Upper lobe of right lung (tissue), 1 donor: ENCODE measurements at regions not wholly inside any gene's neighbourhood (a gene's known extent, or its start where the extent isn't known, plus 50 kb on each side); places are given as distances from the start of the nearest gene placed in this dataset.

Experiments used
- ATAC-seq: fragments of 200-7000 bp; cut with Tn5 transposase; one replicate; pipeline ENCODE4 v1.9.1; 2020; ENCODE audit warnings: mild to moderate bottlenecking, moderate library complexity
- DNase-seq: peaks from one replicate; pipeline ENCODE4 v3.0.0-alpha.2; 2020
- H3K27ac ChIP-seq: fragments of 200-600 bp; one replicate; pipeline ENCODE4 v1.8.0; 2022
- H3K27me3 ChIP-seq: fragments of 200-600 bp; one replicate; pipeline ENCODE4 v1.8.0; 2022; ENCODE audit warnings: mild to moderate bottlenecking
- H3K36me3 ChIP-seq: fragments of 200-600 bp; one replicate; pipeline ENCODE4 v1.8.0; 2022
- H3K4me1 ChIP-seq: fragments of 200-600 bp; one replicate; pipeline ENCODE4 v1.8.0; 2022
- H3K4me3 ChIP-seq: fragments of 200-600 bp; one replicate; pipeline ENCODE4 v1.8.0; 2022; ENCODE audit warnings: mild to moderate bottlenecking
- H3K9me3 ChIP-seq: fragments of 200-600 bp; one replicate; pipeline ENCODE4 v1.8.0; 2022
- CTCF ChIP-seq: fragments of 200-600 bp; IDR thresholded peaks from one replicate; pipeline ENCODE4 v1.8.0; 2022; ENCODE audit warnings: antibody characterized with exemption
- intact Hi-C: fragments of 100-400 bp; cut with DNase I; formaldehyde crosslinking; loops from one replicate; pipeline ENCODE4 v1.11.0; 2022
- donor health status: DM: no; HTN: yes; CAD: no; lungs with severe emphysema.

- intact Hi-C loops, result no loop called here
- no peaks in the 10 kb centered on the region for H3K9me3 ChIP-seq
- ATAC-seq (peak; percentile 13), DNase-seq (no peak)
- no peak overlapping the region for H3K27ac ChIP-seq
- no peak for TF ChIP-seq CTCF
- no peaks in the 10 kb centered on the region for H3K27me3 ChIP-seq
- no peaks in the 10 kb centered on the region for H3K4me1 ChIP-seq
- no peak overlapping the region for H3K4me3 ChIP-seq
- no peaks in the 10 kb centered on the region for H3K36me3 ChIP-seq
Measured at GRCh38 chr5:63175850-63176249, 597.2 kb downstream of the LRRC70 start.

- ATAC-seq (no peak), DNase-seq (no peak)
- no peaks in the 10 kb centered on the region for H3K27me3 ChIP-seq
- intact Hi-C loops, result no loop called here
- TF ChIP-seq CTCF, result no peak
- H3K9me3 ChIP-seq, result no peaks in the 10 kb centered on the region
- no peaks in the 10 kb centered on the region for H3K36me3 ChIP-seq
- no peaks in the 10 kb centered on the region for H3K4me1 ChIP-seq
- H3K4me3 ChIP-seq, result no peak overlapping the region
- H3K27ac ChIP-seq, result no peak overlapping the region
Measured at GRCh38 chr5:63170486-63170885, 591.9 kb downstream of the LRRC70 start.

- ATAC-seq, result no peak
- no peak for TF ChIP-seq CTCF
- Histone ChIP-seq H3K4me3 (no peak overlapping the region), H3K36me3 (no peaks in the 10 kb centered on the region), H3K27me3 (no peaks in the 10 kb centered on the region), H3K27ac (no peak overlapping the region), H3K4me1 (no peaks in the 10 kb centered on the region), H3K9me3 (no peaks in the 10 kb centered on the region)
- intact Hi-C loops, result no loop called here
- DNase-seq, result no peak
Measured at GRCh38 chr5:63164838-63165535, 586.4 kb downstream of the LRRC70 start.

- H3K4me3 ChIP-seq, result no peak overlapping the region
- no peaks in the 10 kb centered on the region for H3K9me3 ChIP-seq
- DNase-seq (no peak), ATAC-seq (no peak)
- no peaks in the 10 kb centered on the region for H3K27me3 ChIP-seq
- intact Hi-C loops, result no loop called here
- H3K36me3 ChIP-seq, result no peaks in the 10 kb centered on the region
- no peak for TF ChIP-seq CTCF
- H3K27ac ChIP-seq, result no peak overlapping the region
- H3K4me1 ChIP-seq, result no peaks in the 10 kb centered on the region
Measured at GRCh38 chr5:63164339-63164738, 585.7 kb downstream of the LRRC70 start.

GRCh38 chr5:63155310-63155631, 576.7 kb downstream of the LRRC70 start:
- ATAC-seq, result no peak
- no peak for TF ChIP-seq CTCF
- Histone ChIP-seq H3K9me3 (no peaks in the 10 kb centered on the region), H3K27me3 (no peaks in the 10 kb centered on the region), H3K4me3 (no peak overlapping the region), H3K27ac (no peak overlapping the region), H3K36me3 (no peaks in the 10 kb centered on the region), H3K4me1 (no peaks in the 10 kb centered on the region)
- no peak for DNase-seq
- intact Hi-C loops, result no loop called here
